ENCODE measurements at regions not wholly inside any gene's neighbourhood (a gene's known extent, or its start where the extent isn't known, plus 50 kb on each side); places are given as distances from the start of the nearest gene placed in this dataset.

DNA sequence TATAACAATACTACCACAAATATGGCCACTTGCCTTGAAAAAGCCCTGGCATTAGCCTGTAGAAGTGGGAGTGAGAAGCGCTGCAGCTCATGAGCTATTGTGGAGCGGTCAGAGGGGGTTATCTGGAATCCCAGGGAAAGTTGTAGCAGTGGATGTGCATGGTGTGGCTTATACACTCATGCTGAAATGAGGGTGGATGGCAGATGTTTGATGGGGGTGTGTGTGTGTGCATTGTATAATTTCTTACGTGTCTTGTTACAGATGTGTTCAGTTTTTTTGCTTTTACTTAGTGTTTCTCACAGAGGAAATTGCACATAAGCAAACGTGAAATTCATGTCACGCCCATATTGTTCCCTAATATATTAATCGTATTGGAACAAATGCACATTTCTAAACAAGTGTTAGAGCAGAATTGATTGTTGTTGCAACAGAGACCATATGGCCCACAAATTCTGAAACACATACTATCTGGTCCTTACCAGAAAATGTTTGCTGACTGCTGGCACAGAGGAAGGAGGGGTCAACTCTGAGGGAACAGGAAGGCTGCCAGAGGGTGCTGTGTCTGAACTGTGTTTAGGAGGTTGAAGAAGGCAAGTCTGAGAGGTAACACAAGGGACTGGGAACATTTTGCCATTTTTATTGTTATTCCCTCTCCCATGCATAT lies 200.0 kb upstream of the CFAP20DC start:
- no peak overlapping the region for H3K27ac ChIP-seq
- DNase-seq (ENCODE audit: low spot score) (no peak), ATAC-seq (ENCODE audit: insufficient number of reproducible peaks, low FRiP score, low read depth) (no peak)
- no peak overlapping the region for H3K4me3 ChIP-seq
- H3K9me3 ChIP-seq = no peaks in the 10 kb centered on the region
- no peaks in the 10 kb centered on the region for H3K4me1 ChIP-seq (ENCODE audit: control insufficient read depth in 1 of 2, low read depth in 2 of 2)
- no peaks in the 10 kb centered on the region for H3K36me3 ChIP-seq
- TF ChIP-seq CTCF (IDR thresholded peaks at IDR 0.05) = no peak
- no peaks in the 10 kb centered on the region for H3K27me3 ChIP-seq (replicated peaks; ENCODE audit: insufficient read depth)

DNA sequence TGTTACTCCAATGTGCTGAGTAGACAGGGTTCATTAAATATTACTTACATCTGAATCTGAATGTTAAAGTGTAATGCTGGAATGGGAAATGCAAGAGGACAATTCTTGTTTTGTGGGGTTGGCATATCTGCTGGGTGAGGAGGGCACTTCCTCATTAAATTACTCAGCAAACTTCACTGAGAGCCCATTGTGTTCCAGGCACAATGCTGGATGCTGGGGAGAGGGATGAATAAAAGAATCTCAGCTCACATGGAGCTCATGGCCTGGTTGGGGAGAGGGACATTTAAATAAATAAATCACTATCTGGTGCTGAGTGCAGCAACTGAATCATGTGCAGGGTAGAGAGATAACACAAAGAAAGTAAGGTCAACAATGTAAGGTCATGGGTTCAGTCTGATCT lies 199.2 kb upstream of the CFAP20DC start:
- ATAC-seq (ENCODE audit: insufficient number of reproducible peaks, low FRiP score, low read depth) (no peak), DNase-seq (ENCODE audit: low spot score) (no peak)
- no peaks in the 10 kb centered on the region for H3K9me3 ChIP-seq
- no peaks in the 10 kb centered on the region for H3K36me3 ChIP-seq
- no peaks in the 10 kb centered on the region for H3K4me1 ChIP-seq (ENCODE audit: control insufficient read depth in 1 of 2, low read depth in 2 of 2)
- TF ChIP-seq CTCF (IDR thresholded peaks at IDR 0.05) = no peak
- H3K27ac ChIP-seq = no peak overlapping the region
- H3K27me3 ChIP-seq (replicated peaks; ENCODE audit: insufficient read depth) = no peaks in the 10 kb centered on the region
- H3K4me3 ChIP-seq = no peak overlapping the region

GRCh38 chr3:59247402-59247841 lies 197.6 kb upstream of the CFAP20DC start:
- H3K27ac ChIP-seq = no peak overlapping the region
- no peak for ATAC-seq (ENCODE audit: insufficient number of reproducible peaks, low FRiP score, low read depth)
- no peak overlapping the region for H3K4me3 ChIP-seq
- no peak for TF ChIP-seq CTCF (IDR thresholded peaks at IDR 0.05)
- no peaks in the 10 kb centered on the region for H3K4me1 ChIP-seq (ENCODE audit: control insufficient read depth in 1 of 2, low read depth in 2 of 2)
- H3K9me3 ChIP-seq = no peaks in the 10 kb centered on the region
- H3K36me3 ChIP-seq = no peaks in the 10 kb centered on the region
- DNase-seq (ENCODE audit: low spot score) = no peak
- H3K27me3 ChIP-seq (replicated peaks; ENCODE audit: insufficient read depth) = no peaks in the 10 kb centered on the region

GRCh38 chr3:59246719-59247401 lies 197.0 kb upstream of the CFAP20DC start:
- ATAC-seq (ENCODE audit: insufficient number of reproducible peaks, low FRiP score, low read depth) (no peak), DNase-seq (ENCODE audit: low spot score) (no peak)
- H3K27ac ChIP-seq = no peak overlapping the region
- no peaks in the 10 kb centered on the region for H3K36me3 ChIP-seq
- H3K9me3 ChIP-seq = no peaks in the 10 kb centered on the region
- no peaks in the 10 kb centered on the region for H3K27me3 ChIP-seq (replicated peaks; ENCODE audit: insufficient read depth)
- no peak overlapping the region for H3K4me3 ChIP-seq
- H3K4me1 ChIP-seq (ENCODE audit: control insufficient read depth in 1 of 2, low read depth in 2 of 2) = no peaks in the 10 kb centered on the region
- TF ChIP-seq CTCF (IDR thresholded peaks at IDR 0.05) = no peak

DNA sequence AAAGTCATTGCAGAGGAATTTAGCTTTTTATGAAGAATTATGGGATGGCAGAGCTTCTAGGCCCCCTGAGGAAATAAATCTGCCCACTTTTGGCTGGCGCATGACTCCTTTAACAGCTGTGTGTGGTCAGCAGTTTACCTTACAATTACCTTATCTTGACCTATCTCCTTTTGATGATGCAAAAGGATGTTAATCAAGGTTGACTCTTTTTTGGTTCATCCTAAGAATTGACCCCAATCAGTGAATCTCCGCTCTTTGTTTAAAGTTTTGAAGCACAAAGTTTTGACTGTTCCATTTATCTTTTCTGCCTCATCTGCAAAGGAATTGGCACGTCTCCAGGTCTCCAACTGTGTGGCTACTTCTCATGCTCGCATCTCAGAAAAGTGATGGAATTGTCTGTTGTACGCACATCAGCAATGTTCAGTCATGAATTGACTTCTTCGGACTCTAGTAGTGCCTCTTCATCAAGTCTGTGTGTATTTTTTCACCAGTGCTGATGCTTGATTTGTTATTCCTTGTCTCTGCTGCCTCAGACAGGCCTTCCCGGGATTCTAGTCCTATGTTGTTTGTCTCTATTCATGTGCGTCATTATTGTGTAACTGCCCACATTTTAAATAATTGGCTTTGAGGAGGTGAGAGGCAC lies 196.2 kb upstream of the CFAP20DC start:
- TF ChIP-seq CTCF (IDR thresholded peaks at IDR 0.05) = no peak
- DNase-seq (ENCODE audit: low spot score) (no peak), ATAC-seq (ENCODE audit: insufficient number of reproducible peaks, low FRiP score, low read depth) (no peak)
- Histone ChIP-seq H3K27me3 (replicated peaks; ENCODE audit: insufficient read depth) (no peaks in the 10 kb centered on the region), H3K27ac (no peak overlapping the region), H3K4me1 (ENCODE audit: control insufficient read depth in 1 of 2, low read depth in 2 of 2) (no peaks in the 10 kb centered on the region), H3K36me3 (no peaks in the 10 kb centered on the region), H3K4me3 (no peak overlapping the region), H3K9me3 (no peaks in the 10 kb centered on the region)
